NB4 (cell line): ENCODE measurements at regions not wholly inside any gene's neighbourhood (a gene's known extent, or its start where the extent isn't known, plus 50 kb on each side); places are given as distances from the start of the nearest gene placed in this dataset.

ENCODE experiments used
- MYC ChIP-seq: IDR thresholded peaks from 2 replicates; pipeline ENCODE4 v1.6.1; 2011; ENCODE audit warnings: low read depth, low read length
- POLR2A ChIP-seq: IDR thresholded peaks from 2 replicates; pipeline ENCODE4 v1.6.1; 2011; ENCODE audit warnings: mild to moderate bottlenecking; ENCODE audit not compliant: insufficient read length; ENCODE audit errors: extremely low read depth
- TF ChIP-seq, protein P1 (sequence below): IDR thresholded peaks from one replicate; pipeline ENCODE4 v1.5.1; 2012; ENCODE audit warnings: low read depth, low read length
- TF ChIP-seq, protein P2 (sequence below): IDR thresholded peaks from 2 replicates; pipeline ENCODE4 v1.6.1; 2011; ENCODE audit warnings: low read depth, low read length

DNA sequence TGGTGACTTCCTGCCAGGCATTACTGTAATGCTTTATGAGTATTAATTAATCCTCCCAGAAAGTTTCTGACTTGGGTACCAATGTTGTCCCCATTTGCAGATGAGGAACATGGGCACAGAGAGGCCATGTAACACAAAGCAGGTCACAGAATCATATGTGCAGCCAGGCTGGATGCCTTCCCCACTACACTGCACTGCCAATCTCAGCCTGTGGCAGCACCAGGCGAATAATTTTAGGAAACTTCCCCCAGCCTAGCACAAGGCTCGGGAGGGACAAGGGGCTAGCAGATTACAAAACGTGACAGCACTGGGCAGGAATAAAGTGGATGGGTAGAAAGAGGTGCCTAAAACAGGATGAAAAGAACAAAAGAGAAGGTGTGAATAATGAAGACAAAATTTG lies 331.7 kb upstream of the PROX1 start:
- TF ChIP-seq, protein P1, sequence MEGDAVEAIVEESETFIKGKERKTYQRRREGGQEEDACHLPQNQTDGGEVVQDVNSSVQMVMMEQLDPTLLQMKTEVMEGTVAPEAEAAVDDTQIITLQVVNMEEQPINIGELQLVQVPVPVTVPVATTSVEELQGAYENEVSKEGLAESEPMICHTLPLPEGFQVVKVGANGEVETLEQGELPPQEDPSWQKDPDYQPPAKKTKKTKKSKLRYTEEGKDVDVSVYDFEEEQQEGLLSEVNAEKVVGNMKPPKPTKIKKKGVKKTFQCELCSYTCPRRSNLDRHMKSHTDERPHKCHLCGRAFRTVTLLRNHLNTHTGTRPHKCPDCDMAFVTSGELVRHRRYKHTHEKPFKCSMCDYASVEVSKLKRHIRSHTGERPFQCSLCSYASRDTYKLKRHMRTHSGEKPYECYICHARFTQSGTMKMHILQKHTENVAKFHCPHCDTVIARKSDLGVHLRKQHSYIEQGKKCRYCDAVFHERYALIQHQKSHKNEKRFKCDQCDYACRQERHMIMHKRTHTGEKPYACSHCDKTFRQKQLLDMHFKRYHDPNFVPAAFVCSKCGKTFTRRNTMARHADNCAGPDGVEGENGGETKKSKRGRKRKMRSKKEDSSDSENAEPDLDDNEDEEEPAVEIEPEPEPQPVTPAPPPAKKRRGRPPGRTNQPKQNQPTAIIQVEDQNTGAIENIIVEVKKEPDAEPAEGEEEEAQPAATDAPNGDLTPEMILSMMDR, result no peak
- no peak for TF ChIP-seq POLR2A
- TF ChIP-seq MYC, result no peak
- TF ChIP-seq, protein P2, sequence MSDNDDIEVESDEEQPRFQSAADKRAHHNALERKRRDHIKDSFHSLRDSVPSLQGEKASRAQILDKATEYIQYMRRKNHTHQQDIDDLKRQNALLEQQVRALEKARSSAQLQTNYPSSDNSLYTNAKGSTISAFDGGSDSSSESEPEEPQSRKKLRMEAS, result no peak
